HL-60 (cell line): ENCODE measurements at regions not wholly inside any gene's neighbourhood (a gene's known extent, or its start where the extent isn't known, plus 50 kb on each side); places are given as distances from the start of the nearest gene placed in this dataset.

Experiments used
- DNase-seq, 2 experiments: peaks; one replicate each; pipeline ENCODE4 v3.0.0-alpha.2; 2010 to 2020; ENCODE audit warnings: low read depth in 1 of 2, low spot score in 1 of 2
- H3K27ac ChIP-seq: fragments of 250-450 bp; sonication (Bioruptor Pico); replicated peaks from 2 replicates; pipeline ENCODE4 v1.5.1; 2020; ENCODE audit warnings: mild to moderate bottlenecking, moderate library complexity
- H3K27me3 ChIP-seq: fragments of 250-450 bp; sonication (Bioruptor Pico); 2 replicates; pipeline ENCODE4 v1.5.1; 2021; ENCODE audit warnings: mild to moderate bottlenecking, moderate library complexity; ENCODE audit not compliant: insufficient read depth, poor library complexity, severe bottlenecking
- H3K4me3 ChIP-seq: replicated peaks from 2 replicates; pipeline ENCODE4 v1.5.1; 2011; ENCODE audit warnings: mild to moderate bottlenecking, control low read depth, low read length; ENCODE audit not compliant: insufficient read depth
- CTCF ChIP-seq: IDR thresholded peaks from one replicate; pipeline ENCODE4 v1.5.1; 2011; ENCODE audit warnings: low read length, control low read depth, inconsistent platforms; ENCODE audit not compliant: insufficient read depth
- GABPA ChIP-seq: IDR thresholded peaks from 2 replicates; pipeline ENCODE4 v1.6.1; 2012; ENCODE audit warnings: low read depth
- POLR2AphosphoS5 ChIP-seq: IDR thresholded peaks from 2 replicates; pipeline ENCODE4 v1.6.1; 2012; ENCODE audit warnings: low read depth
- SPI1 ChIP-seq: IDR thresholded peaks from 2 replicates; pipeline ENCODE4 v1.6.1; 2012; ENCODE audit warnings: low read depth, mild to moderate bottlenecking, borderline replicate concordance
- TF ChIP-seq, protein P1 (sequence below): IDR thresholded peaks from 2 replicates; pipeline ENCODE4 v1.6.1; 2012; ENCODE audit warnings: low read depth; ENCODE audit not compliant: insufficient replicate concordance

DNA sequence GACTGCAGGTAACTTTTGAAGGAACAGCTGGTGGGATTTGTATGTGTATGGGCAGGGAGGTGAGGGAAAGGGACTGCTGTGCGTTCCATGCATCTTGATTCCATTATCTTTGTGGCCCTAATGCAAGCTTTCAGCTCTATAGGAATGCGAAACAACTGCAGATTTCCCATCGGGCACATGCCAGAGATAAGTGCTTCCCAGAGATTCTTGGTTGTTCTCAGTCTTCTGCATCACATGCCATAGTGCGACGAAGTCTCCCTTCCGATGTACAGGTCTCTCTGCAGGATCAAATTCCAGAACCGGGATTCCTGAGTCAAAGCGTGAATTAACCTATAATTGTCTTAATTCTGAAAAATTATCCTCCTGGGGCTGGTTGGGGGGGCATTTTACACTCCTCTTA is 72.6 kb upstream of the NSMCE3 start:
- Histone ChIP-seq H3K27me3 (no peaks in the 10 kb centered on the region), H3K4me3 (no peak overlapping the region), H3K27ac (no peak overlapping the region)
- no peak for DNase-seq
- TF ChIP-seq CTCF (no peak), SPI1 (no peak), POLR2AphosphoS5 (no peak), GABPA (no peak)
- TF ChIP-seq, protein P1, sequence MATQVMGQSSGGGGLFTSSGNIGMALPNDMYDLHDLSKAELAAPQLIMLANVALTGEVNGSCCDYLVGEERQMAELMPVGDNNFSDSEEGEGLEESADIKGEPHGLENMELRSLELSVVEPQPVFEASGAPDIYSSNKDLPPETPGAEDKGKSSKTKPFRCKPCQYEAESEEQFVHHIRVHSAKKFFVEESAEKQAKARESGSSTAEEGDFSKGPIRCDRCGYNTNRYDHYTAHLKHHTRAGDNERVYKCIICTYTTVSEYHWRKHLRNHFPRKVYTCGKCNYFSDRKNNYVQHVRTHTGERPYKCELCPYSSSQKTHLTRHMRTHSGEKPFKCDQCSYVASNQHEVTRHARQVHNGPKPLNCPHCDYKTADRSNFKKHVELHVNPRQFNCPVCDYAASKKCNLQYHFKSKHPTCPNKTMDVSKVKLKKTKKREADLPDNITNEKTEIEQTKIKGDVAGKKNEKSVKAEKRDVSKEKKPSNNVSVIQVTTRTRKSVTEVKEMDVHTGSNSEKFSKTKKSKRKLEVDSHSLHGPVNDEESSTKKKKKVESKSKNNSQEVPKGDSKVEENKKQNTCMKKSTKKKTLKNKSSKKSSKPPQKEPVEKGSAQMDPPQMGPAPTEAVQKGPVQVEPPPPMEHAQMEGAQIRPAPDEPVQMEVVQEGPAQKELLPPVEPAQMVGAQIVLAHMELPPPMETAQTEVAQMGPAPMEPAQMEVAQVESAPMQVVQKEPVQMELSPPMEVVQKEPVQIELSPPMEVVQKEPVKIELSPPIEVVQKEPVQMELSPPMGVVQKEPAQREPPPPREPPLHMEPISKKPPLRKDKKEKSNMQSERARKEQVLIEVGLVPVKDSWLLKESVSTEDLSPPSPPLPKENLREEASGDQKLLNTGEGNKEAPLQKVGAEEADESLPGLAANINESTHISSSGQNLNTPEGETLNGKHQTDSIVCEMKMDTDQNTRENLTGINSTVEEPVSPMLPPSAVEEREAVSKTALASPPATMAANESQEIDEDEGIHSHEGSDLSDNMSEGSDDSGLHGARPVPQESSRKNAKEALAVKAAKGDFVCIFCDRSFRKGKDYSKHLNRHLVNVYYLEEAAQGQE = no peak

DNA sequence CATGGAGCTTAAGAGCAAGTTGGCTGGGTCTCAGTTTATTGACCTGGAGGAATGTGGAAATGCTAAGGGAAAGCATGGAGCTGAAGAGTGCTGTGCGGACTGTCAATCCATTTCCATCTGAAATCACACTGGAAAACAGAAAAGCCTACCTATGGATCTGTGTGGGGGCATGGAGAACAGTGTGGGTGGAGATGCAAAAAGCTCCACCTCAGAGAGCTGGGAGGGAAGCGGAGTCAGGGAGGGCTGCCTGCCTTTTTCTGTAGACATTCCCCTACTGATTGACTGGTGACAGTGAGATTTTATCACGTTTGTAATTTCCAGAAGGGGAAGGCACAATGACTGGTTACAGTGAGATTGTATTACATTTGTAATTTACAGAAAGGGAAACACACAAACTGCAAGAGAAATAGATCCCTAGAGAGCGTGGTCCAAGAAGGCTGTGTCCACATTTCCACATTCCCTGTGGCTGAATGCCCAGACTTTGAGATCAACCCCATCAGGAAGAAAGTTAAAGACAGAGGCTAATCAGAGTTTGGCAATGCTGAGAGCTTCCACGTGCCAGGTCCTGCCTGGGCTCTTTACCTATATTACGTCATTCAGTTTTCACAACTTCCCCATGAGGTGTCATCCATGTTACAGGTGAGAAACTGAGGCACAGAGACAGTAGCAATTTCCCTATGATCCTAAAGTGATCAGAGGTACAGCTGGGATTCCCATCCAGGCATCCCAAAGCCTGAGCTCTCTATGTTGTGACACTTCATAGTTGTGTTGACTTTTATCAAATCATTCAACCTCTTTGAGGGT is 67.7 kb upstream of the NSMCE3 start:
- no peak for DNase-seq
- no peak for TF ChIP-seq GABPA
- no peak for TF ChIP-seq SPI1
- TF ChIP-seq, protein P1 = no peak
- no peak for TF ChIP-seq CTCF
- no peak for TF ChIP-seq POLR2AphosphoS5
- no peak overlapping the region for H3K27ac ChIP-seq
- no peak overlapping the region for H3K4me3 ChIP-seq
- H3K27me3 ChIP-seq = no peaks in the 10 kb centered on the region

GRCh38 chr15:29334544-29334943 is 64.9 kb upstream of the NSMCE3 start:
- no peak for TF ChIP-seq POLR2AphosphoS5
- TF ChIP-seq SPI1 = no peak
- no peak for TF ChIP-seq GABPA
- TF ChIP-seq, protein P1 = no peak
- no peak for TF ChIP-seq CTCF
- no peak for DNase-seq
- no peak overlapping the region for H3K4me3 ChIP-seq
- H3K27ac ChIP-seq = no peak overlapping the region
- no peaks in the 10 kb centered on the region for H3K27me3 ChIP-seq
